Tibial nerve (tissue), 4 donors: ENCODE measurements at regions not wholly inside any gene's neighbourhood (a gene's known extent, or its start where the extent isn't known, plus 50 kb on each side); places are given as distances from the start of the nearest gene placed in this dataset.

ENCODE experiments used
- CTCF ChIP-seq, 5 experiments: fragments of 200-600 bp in 3 of 5; fragments of 450-650 bp in 2 of 5; sonication (generic) in 3 of 5; IDR thresholded peaks; one replicate each; pipeline ENCODE4 v1.5.1; 2016 to 2019; ENCODE audit warnings: antibody characterized with exemption in 5 of 5, mild to moderate bottlenecking in 3 of 5, moderate library complexity in 2 of 5
- EP300 ChIP-seq, 2 donors: sonication (generic); formaldehyde crosslinking; IDR thresholded peaks; one replicate each; pipeline ENCODE4 v1.6.1; 2017; ENCODE audit warnings: antibody characterized with exemption in 2 of 2, mild to moderate bottlenecking in 1 of 2

DNA sequence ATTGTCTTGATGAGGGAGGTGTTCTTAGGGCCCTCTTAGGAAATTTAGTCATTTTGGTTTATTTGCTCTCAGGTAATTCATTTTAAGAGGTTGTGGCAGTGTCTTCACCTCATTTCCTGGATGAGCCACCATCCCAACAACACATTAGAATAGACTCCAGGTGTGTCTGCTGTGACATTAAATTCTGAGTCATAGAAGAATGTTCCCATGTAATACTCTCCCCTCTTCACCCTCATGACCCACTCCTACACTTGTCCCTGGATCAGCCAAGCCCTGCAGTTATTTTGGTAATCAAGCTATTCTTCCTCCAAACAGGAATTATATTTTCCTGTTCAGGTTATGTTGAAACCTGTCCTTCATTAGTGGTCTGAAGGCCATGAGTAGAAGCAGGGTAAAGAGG, 944.1 kb downstream of the SORCS3 start:
- TF ChIP-seq CTCF (IDR thresholded peaks at IDR 0.05) (no peak), EP300 (IDR thresholded peaks at IDR 0.05) (no peak)
